Heart left ventricle (tissue), 16 donors: ENCODE measurements at regions not wholly inside any gene's neighbourhood (a gene's known extent, or its start where the extent isn't known, plus 50 kb on each side); places are given as distances from the start of the nearest gene placed in this dataset.
A peak's percentile ranks its signal among the peaks of the same experiment; 100 is the strongest.
"Not testable (repeated sequence)": the region's sequence is repeated elsewhere in the genome, so short reads cannot be mapped to it uniquely, and the experiment has no call there.

Source experiments
- ATAC-seq, 4 donors: fragments of 200-7000 bp; cut with Tn5 transposase; one replicate each; pipeline ENCODE4 v1.9.1; 2020 to 2022; ENCODE audit warnings: moderate library complexity in 4 of 4, mild to moderate bottlenecking in 3 of 4, moderate number of reproducible peaks in 1 of 4
- DNase-seq, 5 donors: peaks; one replicate each; pipeline ENCODE4 v3.0.0-alpha.2; 2020
- H3K27ac ChIP-seq, 12 donors: fragments of 200-600 bp; sonication (generic) in 4 of 12; one replicate each; pipeline versions ENCODE4 v1.5.0 to v1.8.0; 2016 to 2022; ENCODE audit warnings: mild to moderate bottlenecking in 2 of 12
- H3K27me3 ChIP-seq, 9 donors: fragments of 200-600 bp; sonication (generic) in 2 of 9; one replicate each; pipeline versions ENCODE4 v1.5.1 to v1.8.0; 2016 to 2022; ENCODE audit warnings: mild to moderate bottlenecking in 3 of 9
- H3K36me3 ChIP-seq, 9 donors: fragments of 200-600 bp; sonication (generic) in 2 of 9; one replicate each; pipeline versions ENCODE4 v1.5.0 to v1.8.0; 2018 to 2022; ENCODE audit warnings: mild to moderate bottlenecking in 2 of 9
- H3K4me1 ChIP-seq, 12 donors: fragments of 200-600 bp; sonication (generic) in 4 of 12; one replicate each; pipeline versions ENCODE4 v1.5.0 to v1.8.0; 2016 to 2022; ENCODE audit warnings: mild to moderate bottlenecking in 3 of 12
- H3K4me3 ChIP-seq, 12 donors: fragments of 200-600 bp; sonication (generic) in 4 of 12; one replicate each; pipeline versions ENCODE4 v1.5.0 to v1.8.0; 2017 to 2022; ENCODE audit warnings: mild to moderate bottlenecking in 9 of 12, moderate library complexity in 4 of 12
- H3K9me3 ChIP-seq, 12 donors: fragments of 200-600 bp; sonication (generic) in 4 of 12; one replicate each; pipeline versions ENCODE4 v1.5.0 to v1.8.0; 2016 to 2022; ENCODE audit warnings: mild to moderate bottlenecking in 1 of 12
- CTCF ChIP-seq, 12 donors: fragments of 200-600 bp; sonication (generic) in 4 of 12; IDR thresholded peaks; one replicate each; pipeline versions ENCODE4 v1.5.0 to v1.8.0; 2018 to 2022; ENCODE audit warnings: antibody characterized with exemption in 12 of 12, mild to moderate bottlenecking in 5 of 12
- POLR2A ChIP-seq, 2 donors: fragments of 450-650 bp; IDR thresholded peaks; one replicate each; pipeline ENCODE4 v1.6.1; 2017; ENCODE audit warnings: antibody characterized with exemption in 2 of 2, mild to moderate bottlenecking in 2 of 2, moderate library complexity in 2 of 2
- WGBS, 4 donors: extraction: QIAGEN DNeasy Blood & Tissue Kit in 2 of 4; methylation state at CpG; one replicate each; pipeline versions ENCODE4 v1.1.5 to v1.1.7; 2013 to 2018; 5-methylcytosine and 5-hydroxymethylcytosine counted together
- intact Hi-C, 10 donors: fragments of 100-400 bp; cut with DNase I; formaldehyde crosslinking; loops; one replicate each; pipeline versions ENCODE4 v1.11.1 to v1.14.2; 2022
- donor health status: ischemic (EF 13 %, LVEDD 7.1; RV severe dilation, severe dysfunction).
- donor health status: healthy with polysubstance abuse.
- donor health status: DM: no; HTN: yes; CAD: no.
- donor health status: DM: no; HTN: no; CAD: no.
- donor health status: ischemic (EF 25% LVEDD 6.9; RV normal size, moderate dysfunction).
- donor health status: ischemic (EF 25% LVEDD 5.7; RV mildly dilated, moderate dysfunction).
- donor health status: healthy.
- donor health status: DM: yes; HTN: yes; CAD: no.
- donor health status: ischemic (EF 35%, LVEDD 5.7; RV mildly dilated, moderate dysfunction).
- donor health status: nonischemic (EF 11% LVEDD 7.7; RV severe dilation, severe dysfunction).
- donor health status: DM: yes; HTN: yes; CAD: no.
- donor health status: PGD.
- donor health status: ischemic (EF 29% LVEDD 5.4; RV normal size, mild dysfunction).
- donor health status: nonischemic (EF 23%, LVEDD 6.1; RV moderate dilation, normal function).

GRCh38 chr6:164628302-164628931, 681.0 kb downstream of the C6orf118 start:
- Histone ChIP-seq H3K36me3 (no peaks in the 10 kb centered on the region), H3K9me3 (peaks cover 0 to 8% (median 0%) of the 10 kb centered on the region in 12 donors), H3K27ac (no peak overlapping the region), H3K4me1 (no peaks in the 10 kb centered on the region), H3K4me3 (no peak overlapping the region), H3K27me3 (no peaks in the 10 kb centered on the region)
- intact Hi-C loops: no loop called here
- TF ChIP-seq CTCF (IDR thresholded peaks at IDR 0.05) (no peak), POLR2A (IDR thresholded peaks at IDR 0.05) (no peak)
- 91 to 97% (median 96%) methylated on average over 2 of the region's 2 CpGs for WGBS, 4 donors
- ATAC-seq: no peak
- no peak for DNase-seq

DNA sequence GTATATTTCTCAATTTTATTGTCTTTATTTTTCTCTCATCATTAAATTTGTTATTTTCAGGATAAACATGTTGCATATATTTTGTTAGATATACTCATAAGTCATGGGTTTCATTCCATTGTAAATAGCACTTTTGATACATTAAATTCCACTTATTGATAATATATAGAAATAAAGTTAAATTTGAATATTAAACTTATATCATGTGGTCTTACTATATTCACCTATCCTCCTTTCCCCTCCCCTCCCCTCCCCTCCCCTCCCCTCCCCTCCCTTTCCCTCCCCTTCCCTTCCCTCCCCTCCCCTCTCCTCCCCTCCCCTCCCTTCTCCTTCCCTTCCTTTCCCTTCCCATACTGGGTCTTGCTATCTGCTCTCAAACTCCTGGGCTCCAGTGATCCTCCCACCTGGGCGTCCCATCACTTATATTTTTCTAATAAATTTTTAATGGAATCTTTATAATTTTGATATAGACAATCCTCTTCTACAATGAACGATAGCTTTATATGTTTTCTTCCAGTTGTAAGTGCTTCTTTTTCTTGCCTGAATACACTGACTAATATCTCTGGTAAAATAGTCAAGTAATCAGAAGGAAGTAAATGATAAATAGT, 692.4 kb downstream of the C6orf118 start:
- ATAC-seq (no peak), DNase-seq (no peak)
- WGBS, 4 donors: 90 to 94% (median 94%) methylated on average over 2 of the region's 2 CpGs
- intact Hi-C loops: no loop called here
- Histone ChIP-seq H3K27me3 (no peaks in the 10 kb centered on the region), H3K36me3 (no peaks in the 10 kb centered on the region), H3K9me3 (no peaks in the 10 kb centered on the region), H3K27ac (no peak overlapping the region), H3K4me3 (no peak overlapping the region), H3K4me1 (no peaks in the 10 kb centered on the region)
- no peak for TF ChIP-seq CTCF (IDR thresholded peaks at IDR 0.05)
- no peak for TF ChIP-seq POLR2A (IDR thresholded peaks at IDR 0.05)

DNA sequence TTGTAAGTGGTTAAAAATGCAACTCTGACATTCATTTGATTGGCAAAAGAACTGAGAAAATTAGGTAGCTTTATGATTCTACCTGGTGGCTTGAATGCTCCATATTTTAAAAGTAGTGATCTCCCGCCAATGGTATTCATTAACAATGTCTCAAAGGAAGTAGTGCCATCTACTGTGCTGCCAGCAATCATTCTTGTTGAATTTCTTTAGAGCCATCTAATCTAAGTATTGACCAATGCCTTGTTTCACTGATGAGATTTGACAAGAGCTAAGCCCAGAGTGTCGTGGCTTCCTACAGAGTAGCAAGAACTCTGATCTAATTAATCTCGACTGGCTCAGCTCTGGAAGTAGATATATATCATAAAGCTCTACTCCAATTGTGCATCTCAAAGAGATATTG, 696.7 kb downstream of the C6orf118 start:
- H3K4me1 ChIP-seq: no peaks in the 10 kb centered on the region
- H3K4me3 ChIP-seq: no peak overlapping the region
- H3K27ac ChIP-seq: no peak overlapping the region
- H3K9me3 ChIP-seq: no peaks in the 10 kb centered on the region
- no peaks in the 10 kb centered on the region for H3K36me3 ChIP-seq
- WGBS, 4 donors: 55 to 71% (median 59%) methylated on average over 3 of the region's 3 CpGs
- no peaks in the 10 kb centered on the region for H3K27me3 ChIP-seq
- DNase-seq: no peak
- TF ChIP-seq CTCF (IDR thresholded peaks at IDR 0.05) (peak in 3 of 12 donors; percentile 11 to 26 (median 12)), POLR2A (IDR thresholded peaks at IDR 0.05) (no peak)
- ATAC-seq: no peak
- intact Hi-C loops: no loop called here

- WGBS, 4 donors: 93 to 95% (median 94%) methylated on average over 15 of the region's 15 CpGs
- H3K36me3 ChIP-seq, DNase-seq, H3K4me3 ChIP-seq, intact Hi-C loops, H3K27me3 ChIP-seq, H3K27ac ChIP-seq, H3K9me3 ChIP-seq, ATAC-seq, H3K4me1 ChIP-seq: not testable (repeated sequence)
Observed at GRCh38 chr6:164610859-164611258, 698.5 kb downstream of the C6orf118 start.

DNA sequence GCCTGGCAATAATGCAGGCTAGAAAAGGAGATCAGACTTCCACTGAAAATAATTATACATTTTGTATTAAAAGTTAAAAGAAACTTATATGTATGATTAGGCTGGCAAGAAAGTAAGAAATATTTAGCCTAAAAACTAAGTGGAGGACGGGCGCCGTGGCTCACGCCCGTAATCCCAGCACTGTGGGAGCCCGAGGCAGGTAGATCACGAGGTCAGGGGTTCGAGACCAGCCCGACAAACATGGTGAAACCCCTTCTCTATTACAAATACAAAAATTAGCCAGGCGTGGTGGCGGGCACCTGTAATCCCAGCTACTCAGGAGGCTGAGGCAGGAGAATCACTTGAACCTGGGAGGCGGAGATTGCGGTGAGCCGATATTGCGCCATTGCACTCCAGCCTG, 707.0 kb downstream of the C6orf118 start:
- H3K36me3 ChIP-seq, H3K4me1 ChIP-seq, intact Hi-C loops, H3K4me3 ChIP-seq, DNase-seq, ATAC-seq, H3K27me3 ChIP-seq, H3K27ac ChIP-seq, H3K9me3 ChIP-seq: not testable (repeated sequence)
- WGBS, 4 donors: 92 to 97% (median 95%) methylated on average over 15 of the region's 15 CpGs
